ENCODE measurements at regions not wholly inside any gene's neighbourhood (a gene's known extent, or its start where the extent isn't known, plus 50 kb on each side); places are given as distances from the start of the nearest gene placed in this dataset.
"Not testable (repeated sequence)": the region's sequence is repeated elsewhere in the genome, so short reads cannot be mapped to it uniquely, and the experiment has no call there.

DNA sequence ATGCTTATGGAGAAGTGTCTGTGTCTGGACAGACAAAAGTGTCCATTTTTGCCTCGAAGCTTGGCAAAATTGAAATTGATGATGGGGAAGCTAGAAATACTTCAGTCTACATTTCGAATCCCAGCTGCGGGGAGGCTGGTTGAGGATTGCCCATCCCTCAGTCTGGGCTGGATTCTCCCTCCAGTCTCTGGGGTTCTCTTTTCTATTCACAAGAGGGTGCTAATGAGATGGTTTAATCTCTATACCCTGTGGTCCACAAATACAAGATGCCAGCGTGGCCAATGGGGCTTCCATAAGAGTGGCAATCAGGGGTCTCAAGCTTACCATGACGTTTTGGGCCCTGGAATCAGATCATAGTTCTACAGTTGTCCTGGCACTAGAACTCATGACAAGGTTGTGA, 78.9 kb downstream of the GOLGA8T start:
- not testable (repeated sequence) for H3K79me2 ChIP-seq (ENCODE audit: insufficient read depth, low read length); H3K4me2 ChIP-seq (ENCODE audit: insufficient read depth, insufficient read length, low read length); H3K56ac ChIP-seq (ENCODE audit: insufficient read length, low read depth, low read length); H3K4me3 Mint-ChIP-seq; H3K23ac ChIP-seq (ENCODE audit: insufficient read length, low read depth, low read length); H3K4me1 ChIP-seq (ENCODE audit: insufficient read depth, low read length); H3K36me3 Mint-ChIP-seq (ENCODE audit: insufficient read depth in 1 of 3, low read depth in 3 of 3); H4K20me1 ChIP-seq (ENCODE audit: control insufficient read depth, insufficient read depth, insufficient read length); H3K9me3 ChIP-seq (ENCODE audit: control insufficient read depth, low read depth, low read length); H2BK15ac ChIP-seq (ENCODE audit: low read depth, low read length); H3K18ac ChIP-seq (ENCODE audit: insufficient read length, low read depth, low read length); H2BK120ac ChIP-seq (ENCODE audit: low read depth, low read length, poor library complexity, severe bottlenecking); H3K14ac ChIP-seq (ENCODE audit: insufficient read depth, low read length); DNase-seq; H2BK12ac ChIP-seq (ENCODE audit: insufficient read length, low read depth, low read length); H3K27ac Mint-ChIP-seq; H3K79me1 ChIP-seq (ENCODE audit: insufficient read depth, low read depth, low read length, poor library complexity, severe bottlenecking); H3T11ph ChIP-seq (ENCODE audit: low read length); H2AFZ ChIP-seq (ENCODE audit: low read length); H4K91ac ChIP-seq (ENCODE audit: insufficient read length, low read depth, low read length); H3K9ac ChIP-seq (ENCODE audit: extremely low read depth, insufficient read length, low read length); H3K4ac ChIP-seq (ENCODE audit: low read depth, low read length); H3K4me1 Mint-ChIP-seq; H3K27me3 ChIP-seq (ENCODE audit: insufficient read depth, low read length); H2AK5ac ChIP-seq (ENCODE audit: insufficient read length, low read length); H3K9me3 Mint-ChIP-seq; H3K27ac ChIP-seq (ENCODE audit: insufficient read length, low read depth, low read length); H3K23me2 ChIP-seq (ENCODE audit: insufficient read length, low read depth, low read length, poor library complexity, severe bottlenecking); H2BK5ac ChIP-seq (ENCODE audit: insufficient read length, low read length); H2BK20ac ChIP-seq (ENCODE audit: low read depth, low read length, poor library complexity, severe bottlenecking); H3K27me3 Mint-ChIP-seq (ENCODE audit: low read depth); H4K8ac ChIP-seq (replicated peaks; ENCODE audit: insufficient read length, low read depth, low read length); H4K5ac ChIP-seq (ENCODE audit: insufficient read length, low read depth, low read length)
- WGBS (ENCODE audit: extremely low coverage, insufficient read length, low lambda C conversion rate) = no CpG with 5 or more reads among the region's 5 CpGs

DNA sequence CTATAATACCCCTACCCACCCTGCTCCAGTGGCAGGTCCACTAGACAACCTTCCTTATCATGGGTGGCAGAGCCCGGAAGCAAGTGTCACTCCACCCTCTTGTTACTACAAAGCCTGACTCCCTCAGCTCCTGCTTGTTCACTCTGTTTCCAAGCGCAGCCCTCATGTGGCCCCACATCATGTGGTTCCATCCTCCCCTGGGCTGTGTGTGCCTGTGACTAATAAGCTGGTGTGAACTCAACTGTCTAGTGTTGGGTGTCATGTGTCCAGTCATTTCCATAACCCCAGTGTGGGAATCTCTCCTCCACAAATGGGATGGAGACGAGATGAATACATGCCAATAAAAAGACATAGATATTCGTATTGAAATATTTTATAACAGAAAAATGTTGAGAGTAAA, 87.0 kb downstream of the GOLGA8T start:
- H3K9ac ChIP-seq (ENCODE audit: extremely low read depth, insufficient read length, low read length); DNase-seq; H3T11ph ChIP-seq (ENCODE audit: low read length); H3K23me2 ChIP-seq (ENCODE audit: insufficient read length, low read depth, low read length, poor library complexity, severe bottlenecking); H3K27ac ChIP-seq (ENCODE audit: insufficient read length, low read depth, low read length); H3K79me1 ChIP-seq (ENCODE audit: insufficient read depth, low read depth, low read length, poor library complexity, severe bottlenecking); H3K9me3 ChIP-seq (ENCODE audit: control insufficient read depth, low read depth, low read length); H3K79me2 ChIP-seq (ENCODE audit: insufficient read depth, low read length); H3K56ac ChIP-seq (ENCODE audit: insufficient read length, low read depth, low read length); H2AFZ ChIP-seq (ENCODE audit: low read length); H2BK15ac ChIP-seq (ENCODE audit: low read depth, low read length); H2BK20ac ChIP-seq (ENCODE audit: low read depth, low read length, poor library complexity, severe bottlenecking); H3K14ac ChIP-seq (ENCODE audit: insufficient read depth, low read length); H3K4me2 ChIP-seq (ENCODE audit: insufficient read depth, insufficient read length, low read length); H3K4ac ChIP-seq (ENCODE audit: low read depth, low read length); H3K4me1 Mint-ChIP-seq; H3K4me1 ChIP-seq (ENCODE audit: insufficient read depth, low read length); H3K27ac Mint-ChIP-seq; H2BK12ac ChIP-seq (ENCODE audit: insufficient read length, low read depth, low read length); H3K18ac ChIP-seq (ENCODE audit: insufficient read length, low read depth, low read length); H3K36me3 Mint-ChIP-seq (ENCODE audit: insufficient read depth in 1 of 3, low read depth in 3 of 3); H3K23ac ChIP-seq (ENCODE audit: insufficient read length, low read depth, low read length); H3K4me3 Mint-ChIP-seq; H4K8ac ChIP-seq (replicated peaks; ENCODE audit: insufficient read length, low read depth, low read length); H2BK120ac ChIP-seq (ENCODE audit: low read depth, low read length, poor library complexity, severe bottlenecking); H4K20me1 ChIP-seq (ENCODE audit: control insufficient read depth, insufficient read depth, insufficient read length); H4K91ac ChIP-seq (ENCODE audit: insufficient read length, low read depth, low read length); H4K5ac ChIP-seq (ENCODE audit: insufficient read length, low read depth, low read length); H3K27me3 ChIP-seq (ENCODE audit: insufficient read depth, low read length); H2BK5ac ChIP-seq (ENCODE audit: insufficient read length, low read length); H3K9me3 Mint-ChIP-seq; H2AK5ac ChIP-seq (ENCODE audit: insufficient read length, low read length): not testable (repeated sequence)
- H3K27me3 Mint-ChIP-seq (ENCODE audit: low read depth) = peaks cover 13% of the 10 kb centered on the region
- whole genome bisulfite sequencing (ENCODE audit: extremely low coverage, insufficient read length, low lambda C conversion rate) = no CpG with 5 or more reads among the region's 4 CpGs

All from H9 (cell line).